Astrocyte (in vitro differentiated cells and primary cell): ENCODE measurements at regions not wholly inside any gene's neighbourhood (a gene's known extent, or its start where the extent isn't known, plus 50 kb on each side); places are given as distances from the start of the nearest gene placed in this dataset.

ENCODE experiments used
- EZH2 ChIP-seq: IDR thresholded peaks from 2 replicates; pipeline ENCODE4 v1.6.1; 2012; ENCODE audit warnings: mild to moderate bottlenecking, low read length, inconsistent platforms; ENCODE audit not compliant: insufficient read depth
- TF ChIP-seq, protein P1 (sequence below): IDR thresholded peaks from 2 replicates; pipeline ENCODE4 v1.5.1; 2011; ENCODE audit warnings: low read depth, mild to moderate bottlenecking, inconsistent platforms, low read length, moderate library complexity; ENCODE audit not compliant: insufficient read depth

DNA sequence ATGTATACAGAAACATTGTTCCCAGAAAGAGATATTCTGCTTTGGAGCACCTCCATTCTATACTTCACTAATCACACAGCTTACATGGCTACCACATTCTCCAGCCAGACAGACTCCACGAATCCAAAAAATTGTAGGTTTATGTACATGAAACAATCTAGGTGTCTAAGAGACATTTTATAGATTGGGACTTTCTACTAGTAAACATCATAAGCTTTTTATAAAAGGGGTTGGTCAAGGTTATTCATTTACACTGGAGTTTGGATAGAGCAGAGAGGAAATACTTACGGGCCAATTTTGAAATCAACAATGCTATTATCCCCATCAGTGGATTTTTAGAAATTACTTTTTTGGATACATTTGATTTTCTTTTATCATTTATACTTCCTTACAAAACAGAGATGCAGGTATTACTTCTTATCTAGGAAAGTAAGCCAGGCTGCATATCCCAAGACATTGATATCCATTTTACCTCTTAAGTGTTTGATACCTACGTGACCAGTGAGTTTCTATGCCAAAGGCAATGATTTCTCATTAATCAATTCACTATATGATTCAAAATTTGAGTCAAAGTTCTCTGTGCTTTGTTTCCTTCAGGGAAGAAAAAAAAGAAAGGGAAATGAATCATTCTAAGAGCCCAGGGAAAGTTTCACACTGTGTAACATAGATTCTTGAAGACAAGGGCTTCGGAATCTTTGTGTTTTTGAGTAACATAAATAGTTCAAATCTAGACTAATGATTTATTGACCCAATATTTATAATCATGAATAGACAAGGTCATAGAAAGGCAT is 140.5 kb downstream of the PTH2R start:
- TF ChIP-seq, protein P1, sequence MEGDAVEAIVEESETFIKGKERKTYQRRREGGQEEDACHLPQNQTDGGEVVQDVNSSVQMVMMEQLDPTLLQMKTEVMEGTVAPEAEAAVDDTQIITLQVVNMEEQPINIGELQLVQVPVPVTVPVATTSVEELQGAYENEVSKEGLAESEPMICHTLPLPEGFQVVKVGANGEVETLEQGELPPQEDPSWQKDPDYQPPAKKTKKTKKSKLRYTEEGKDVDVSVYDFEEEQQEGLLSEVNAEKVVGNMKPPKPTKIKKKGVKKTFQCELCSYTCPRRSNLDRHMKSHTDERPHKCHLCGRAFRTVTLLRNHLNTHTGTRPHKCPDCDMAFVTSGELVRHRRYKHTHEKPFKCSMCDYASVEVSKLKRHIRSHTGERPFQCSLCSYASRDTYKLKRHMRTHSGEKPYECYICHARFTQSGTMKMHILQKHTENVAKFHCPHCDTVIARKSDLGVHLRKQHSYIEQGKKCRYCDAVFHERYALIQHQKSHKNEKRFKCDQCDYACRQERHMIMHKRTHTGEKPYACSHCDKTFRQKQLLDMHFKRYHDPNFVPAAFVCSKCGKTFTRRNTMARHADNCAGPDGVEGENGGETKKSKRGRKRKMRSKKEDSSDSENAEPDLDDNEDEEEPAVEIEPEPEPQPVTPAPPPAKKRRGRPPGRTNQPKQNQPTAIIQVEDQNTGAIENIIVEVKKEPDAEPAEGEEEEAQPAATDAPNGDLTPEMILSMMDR = no peak
- TF ChIP-seq EZH2 = no peak
